Type B pancreatic cell (in vitro differentiated cells): ENCODE measurements at regions not wholly inside any gene's neighbourhood (a gene's known extent, or its start where the extent isn't known, plus 50 kb on each side); places are given as distances from the start of the nearest gene placed in this dataset.
A peak's percentile ranks its signal among the peaks of the same experiment; 100 is the strongest.

Experiments used
- DNase-seq: peaks from one replicate; pipeline ENCODE4 v3.0.0; 2021; ENCODE audit warnings: mixed read lengths; ENCODE audit not compliant: unreplicated experiment; ENCODE audit errors: extremely low spot score
- H3K27ac Mint-ChIP-seq: 2 replicates; pipeline ENCODE4 v1.8.0; 2021; ENCODE audit warnings: mild to moderate bottlenecking, mixed read lengths
- H3K27me3 Mint-ChIP-seq: 2 replicates; pipeline ENCODE4 v1.8.0; 2021; ENCODE audit warnings: mixed read lengths
- H3K36me3 Mint-ChIP-seq: 2 replicates; pipeline ENCODE4 v1.8.0; 2021; ENCODE audit warnings: mixed read lengths
- H3K4me1 Mint-ChIP-seq: one replicate; pipeline ENCODE4 v1.8.0; 2021; ENCODE audit warnings: mixed read lengths; ENCODE audit not compliant: unreplicated experiment
- H3K4me3 Mint-ChIP-seq: 2 replicates; pipeline ENCODE4 v1.8.0; 2021; ENCODE audit warnings: mild to moderate bottlenecking, mixed read lengths
- H3K9me3 Mint-ChIP-seq: 2 replicates; pipeline ENCODE4 v1.8.0; 2021; ENCODE audit warnings: mixed read lengths
- CTCF ChIP-seq: fragments of 200-600 bp; sonication (generic); conservative IDR thresholded peaks from 2 replicates; pipeline ENCODE4 v1.5.0; 2021; ENCODE audit warnings: antibody characterized with exemption, mild to moderate bottlenecking

DNA sequence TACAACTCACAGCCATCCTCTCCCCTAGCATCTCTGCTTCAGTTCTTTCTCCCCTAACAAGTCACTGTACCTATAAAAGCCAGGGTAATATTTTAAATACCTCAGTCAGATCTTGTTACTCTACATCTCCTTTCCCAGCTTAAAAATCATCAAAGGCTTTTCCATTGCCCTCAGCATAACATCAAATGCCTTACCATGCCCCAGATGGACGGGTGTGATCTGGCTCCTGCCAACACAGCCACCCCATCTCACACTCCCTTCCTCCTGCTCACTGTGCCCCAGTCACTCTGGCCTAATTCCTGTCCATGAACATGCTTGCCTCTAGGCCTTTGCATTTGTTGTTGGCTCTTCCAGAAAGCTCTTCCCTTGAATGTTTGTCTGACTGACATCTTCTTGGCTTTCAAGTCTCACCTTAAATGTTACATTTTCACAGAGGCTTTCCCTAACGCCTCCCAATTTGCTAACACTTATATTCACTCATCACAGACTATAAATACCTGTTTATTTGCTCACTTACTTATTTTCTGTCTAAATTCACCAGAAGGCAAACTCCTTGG lies 640.9 kb downstream of the NYAP2 start:
- Mint-ChIP-seq H3K27ac (no peak overlapping the region), H3K27me3 (no peaks in the 10 kb centered on the region), H3K36me3 (no peaks in the 10 kb centered on the region), H3K4me3 (no peak overlapping the region), H3K4me1 (no peaks in the 10 kb centered on the region), H3K9me3 (no peaks in the 10 kb centered on the region)
- no peak for TF ChIP-seq CTCF
- DNase-seq = no peak

DNA sequence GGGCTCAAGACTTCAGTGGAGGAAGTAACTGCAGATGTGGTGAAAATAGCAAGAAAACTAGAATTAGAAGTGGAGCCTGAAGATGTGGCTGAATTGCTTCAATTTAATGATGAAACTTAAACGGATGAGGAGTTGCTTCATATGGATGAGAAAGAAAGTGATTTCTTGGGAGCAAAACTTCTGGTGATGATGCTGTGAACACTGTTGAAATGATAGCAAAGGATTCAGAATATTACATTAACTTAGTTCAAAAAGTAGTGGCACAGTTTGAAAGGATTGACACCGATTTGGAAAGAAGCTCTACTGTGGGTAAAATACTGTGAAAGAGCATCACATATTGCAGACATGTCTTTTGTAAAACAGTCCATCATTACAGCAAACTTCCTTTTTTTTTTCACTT lies 638.0 kb downstream of the NYAP2 start:
- TF ChIP-seq CTCF = no peak
- no peaks in the 10 kb centered on the region for H3K36me3 Mint-ChIP-seq
- no peak overlapping the region for H3K27ac Mint-ChIP-seq
- no peaks in the 10 kb centered on the region for H3K4me1 Mint-ChIP-seq
- no peak for DNase-seq
- no peaks in the 10 kb centered on the region for H3K9me3 Mint-ChIP-seq
- no peak overlapping the region for H3K4me3 Mint-ChIP-seq
- peaks cover under 1% of the 10 kb centered on the region for H3K27me3 Mint-ChIP-seq

GRCh38 chr2:226031647-226032501 lies 632.4 kb downstream of the NYAP2 start:
- Mint-ChIP-seq H3K27me3 (peaks cover 21% of the 10 kb centered on the region), H3K4me3 (peak overlapping the region; percentile 92), H3K27ac (no peak overlapping the region), H3K36me3 (no peaks in the 10 kb centered on the region), H3K9me3 (no peaks in the 10 kb centered on the region), H3K4me1 (peaks cover 16% of the 10 kb centered on the region)
- TF ChIP-seq CTCF = no peak
- DNase-seq = no peak

DNA sequence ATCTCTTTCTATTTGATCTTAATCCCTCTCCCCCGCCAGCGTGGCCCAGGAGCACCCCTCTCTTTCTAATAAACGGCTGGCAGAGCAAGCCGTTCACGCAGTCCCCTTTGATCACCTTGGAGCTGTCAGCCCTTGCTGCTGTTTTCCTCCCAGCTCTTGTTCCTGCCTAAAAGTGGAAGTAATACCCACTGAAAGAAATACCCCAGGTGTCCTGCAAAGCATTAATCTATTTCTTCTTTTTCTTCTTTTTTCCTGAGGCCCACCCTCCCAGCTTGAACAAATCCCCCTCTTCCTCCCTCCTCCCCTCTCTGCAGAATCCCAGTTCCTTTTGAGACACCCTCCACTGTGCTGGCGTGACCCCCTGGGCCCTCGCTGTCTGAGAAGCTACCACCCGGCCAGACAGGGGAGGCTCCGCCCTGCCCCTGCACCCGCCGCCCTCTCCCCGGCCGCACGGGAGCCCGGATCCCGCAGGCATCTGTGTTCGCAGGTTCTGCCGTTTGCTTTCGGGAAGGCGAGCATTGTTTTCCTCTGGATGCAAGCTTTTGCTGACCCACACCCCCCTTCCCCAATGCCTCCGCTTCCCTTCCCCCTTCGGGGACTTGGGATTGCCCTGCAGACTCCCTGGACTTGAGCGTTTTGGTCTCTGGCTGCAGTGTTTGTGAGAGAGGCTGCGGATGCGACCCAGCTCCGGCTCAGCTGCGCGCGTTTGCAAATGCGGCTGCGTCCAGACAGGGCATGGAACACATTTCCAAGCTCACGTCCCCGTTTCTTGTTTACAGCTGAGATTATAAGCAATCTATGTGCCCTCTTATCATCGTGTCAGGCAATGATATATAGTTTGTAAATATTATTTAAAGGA lies 631.5 kb downstream of the NYAP2 start:
- H3K27me3 Mint-ChIP-seq = peaks cover 21% of the 10 kb centered on the region
- TF ChIP-seq CTCF = no peak
- no peaks in the 10 kb centered on the region for H3K36me3 Mint-ChIP-seq
- peak overlapping the region; percentile 57 for H3K27ac Mint-ChIP-seq
- DNase-seq = peak; percentile 75
- no peaks in the 10 kb centered on the region for H3K9me3 Mint-ChIP-seq
- H3K4me1 Mint-ChIP-seq = peaks cover 16% of the 10 kb centered on the region
- H3K4me3 Mint-ChIP-seq = peak overlapping the region; percentile 92

DNA sequence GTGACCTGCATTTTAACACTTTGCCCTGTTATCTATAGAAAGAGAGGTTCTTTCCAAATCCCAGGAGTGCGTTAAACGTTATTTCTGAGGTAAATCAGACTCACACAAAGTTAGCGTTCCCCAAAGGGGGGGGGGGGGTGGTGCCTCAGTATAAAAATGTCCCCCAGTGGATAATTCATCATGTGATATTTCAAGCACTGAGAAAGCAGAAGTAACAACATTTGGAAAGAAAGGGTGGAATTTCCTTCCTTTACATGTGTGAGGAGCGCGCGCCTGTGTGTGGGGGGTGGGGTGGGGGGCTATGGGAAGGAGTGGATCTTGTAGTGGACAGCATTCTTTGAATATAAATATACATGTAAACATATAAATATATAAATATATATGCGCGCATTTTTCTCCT lies 630.9 kb downstream of the NYAP2 start:
- H3K4me1 Mint-ChIP-seq = peaks cover 16% of the 10 kb centered on the region
- H3K9me3 Mint-ChIP-seq = no peaks in the 10 kb centered on the region
- no peaks in the 10 kb centered on the region for H3K36me3 Mint-ChIP-seq
- peak overlapping the region; percentile 92 for H3K4me3 Mint-ChIP-seq
- H3K27me3 Mint-ChIP-seq = peaks cover 21% of the 10 kb centered on the region
- DNase-seq = no peak
- TF ChIP-seq CTCF = no peak
- H3K27ac Mint-ChIP-seq = no peak overlapping the region
